ENCODE measurements at regions not wholly inside any gene's neighbourhood (a gene's known extent, or its start where the extent isn't known, plus 50 kb on each side); places are given as distances from the start of the nearest gene placed in this dataset.

- no peak overlapping the region for H3K27ac Mint-ChIP-seq
- DNase-seq (no peak), ATAC-seq (no peak)
- no peak overlapping the region for H3K4me3 Mint-ChIP-seq
- H3K36me3 Mint-ChIP-seq = no peaks in the 10 kb centered on the region
- no peaks in the 10 kb centered on the region for H3K9me3 Mint-ChIP-seq (ENCODE audit: low read depth)
- H3K27me3 Mint-ChIP-seq = no peaks in the 10 kb centered on the region
- H3K4me1 Mint-ChIP-seq = no peaks in the 10 kb centered on the region
- CTCF ChIA-PET = no interaction called here
Observed at GRCh38 chr7:125661-126060, 66.7 kb upstream of the FAM20C start.

DNA sequence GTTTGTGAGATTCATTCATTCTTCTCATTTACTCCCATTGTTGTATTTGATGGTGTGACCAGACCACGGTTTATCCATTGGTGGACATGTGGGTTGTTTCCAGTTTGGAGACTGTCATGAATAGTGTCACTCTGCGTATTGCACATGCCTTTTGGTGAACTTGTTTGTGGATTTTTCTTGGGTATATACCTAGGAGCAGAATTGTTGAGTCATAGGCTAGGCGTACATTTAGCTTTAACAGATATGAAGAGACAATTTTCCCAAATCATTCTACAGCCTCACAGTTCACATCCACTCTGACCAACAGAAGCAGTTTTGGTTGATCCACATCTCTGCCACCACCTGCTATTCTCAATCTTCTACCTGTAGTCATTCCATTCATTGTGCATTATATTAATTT, 66.0 kb upstream of the FAM20C start:
- no peak for DNase-seq
- no peaks in the 10 kb centered on the region for H3K36me3 Mint-ChIP-seq
- ATAC-seq = no peak
- H3K4me3 Mint-ChIP-seq = no peak overlapping the region
- CTCF ChIA-PET = no interaction called here
- H3K9me3 Mint-ChIP-seq (ENCODE audit: low read depth) = no peaks in the 10 kb centered on the region
- H3K27me3 Mint-ChIP-seq = no peaks in the 10 kb centered on the region
- no peaks in the 10 kb centered on the region for H3K4me1 Mint-ChIP-seq
- H3K27ac Mint-ChIP-seq = no peak overlapping the region

GRCh38 chr7:127064-127598, 65.2 kb upstream of the FAM20C start:
- H3K4me1 Mint-ChIP-seq = no peaks in the 10 kb centered on the region
- H3K27me3 Mint-ChIP-seq = no peaks in the 10 kb centered on the region
- H3K4me3 Mint-ChIP-seq = no peak overlapping the region
- H3K27ac Mint-ChIP-seq = no peak overlapping the region
- CTCF ChIA-PET = no interaction called here
- no peaks in the 10 kb centered on the region for H3K36me3 Mint-ChIP-seq
- H3K9me3 Mint-ChIP-seq (ENCODE audit: low read depth) = no peaks in the 10 kb centered on the region
- DNase-seq (no peak), ATAC-seq (no peak)

DNA sequence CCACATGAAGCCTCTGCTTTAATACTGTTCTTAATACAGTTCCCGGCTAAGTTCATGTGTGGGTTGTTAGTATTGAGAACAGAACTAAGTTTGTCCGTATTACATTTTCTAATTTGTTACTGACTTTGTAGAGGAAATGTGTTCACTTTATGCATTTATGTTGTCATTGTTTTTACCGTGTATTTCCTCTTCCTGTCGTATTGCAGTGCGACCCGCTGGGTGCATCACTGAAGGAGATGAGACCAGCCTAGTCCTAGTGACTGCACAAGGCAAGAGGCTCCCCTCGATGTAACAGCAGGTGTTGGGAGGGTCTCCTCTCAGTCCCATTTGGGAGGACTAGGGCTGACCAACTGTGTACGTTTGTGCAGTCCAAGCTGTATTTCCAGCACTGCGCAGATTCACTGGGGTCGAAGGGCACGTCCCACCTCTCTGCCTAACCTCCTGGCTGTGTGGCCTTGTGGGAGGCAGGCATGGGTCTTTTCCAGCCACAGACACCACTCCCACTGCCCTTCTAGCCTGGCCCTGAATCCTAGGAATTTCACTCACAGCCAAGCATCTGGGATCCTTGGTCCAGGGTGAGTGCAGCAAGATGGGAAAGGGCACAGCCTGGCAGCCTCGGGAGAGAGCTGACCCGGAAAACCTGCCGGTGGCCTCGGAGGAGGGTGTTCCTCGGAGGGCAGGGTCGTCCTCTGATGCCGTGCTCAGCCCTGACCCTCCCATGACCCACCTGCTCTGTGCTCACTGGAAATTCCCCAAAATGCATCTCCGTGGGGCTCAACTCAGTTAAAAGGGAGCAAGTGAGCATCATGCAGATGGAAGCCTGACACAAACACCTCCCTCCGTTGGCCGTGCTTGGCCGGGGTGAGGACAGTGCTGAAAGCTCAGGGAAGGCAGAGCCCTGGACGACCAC, 63.9 kb upstream of the FAM20C start:
- DNase-seq (no peak), ATAC-seq (no peak)
- Mint-ChIP-seq H3K27me3 (no peaks in the 10 kb centered on the region), H3K36me3 (no peaks in the 10 kb centered on the region), H3K9me3 (ENCODE audit: low read depth) (no peaks in the 10 kb centered on the region), H3K4me1 (no peaks in the 10 kb centered on the region), H3K4me3 (no peak overlapping the region), H3K27ac (no peak overlapping the region)
- CTCF ChIA-PET = no interaction called here

DNA sequence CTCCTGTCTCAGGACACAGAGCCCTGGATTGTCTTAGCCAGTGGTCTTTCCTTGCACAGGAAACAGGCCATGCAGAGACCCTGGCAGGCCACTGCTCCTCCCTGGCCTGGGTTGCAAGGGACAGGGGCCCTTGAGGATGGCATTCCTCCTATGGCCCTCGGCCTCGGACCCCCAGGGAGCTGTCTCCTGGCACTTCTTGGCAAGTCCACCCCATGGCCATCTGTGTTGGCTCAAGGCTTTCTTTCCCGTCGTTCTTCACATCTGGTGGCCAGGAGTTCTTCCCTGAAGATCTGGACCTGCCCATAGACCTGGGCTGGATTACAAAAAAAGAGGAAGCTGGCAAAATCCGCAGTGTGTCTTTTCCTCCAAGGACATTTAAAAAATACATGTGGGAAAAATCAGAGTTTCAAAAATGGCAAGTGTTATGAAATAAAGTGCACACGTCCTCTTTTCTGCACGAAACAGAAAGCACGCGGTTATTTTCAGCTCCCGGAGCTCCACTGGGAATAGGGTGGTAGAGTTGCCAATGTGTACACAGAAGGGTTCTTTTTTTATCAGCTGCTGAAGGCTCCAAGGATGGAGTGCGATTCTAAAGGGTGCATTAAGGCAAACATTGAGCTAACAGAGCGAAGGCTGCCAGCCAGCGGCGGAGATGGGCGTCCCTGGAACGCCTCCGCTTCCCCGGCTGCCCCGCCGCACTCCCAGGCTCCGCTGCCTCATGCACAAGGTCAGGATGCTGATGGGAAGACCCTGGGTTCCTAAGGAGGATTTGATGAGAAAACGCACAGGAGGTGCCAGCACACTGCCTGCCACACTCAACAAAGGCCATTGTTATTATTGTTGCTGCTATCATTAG, 62.8 kb upstream of the FAM20C start:
- Mint-ChIP-seq H3K9me3 (ENCODE audit: low read depth) (no peaks in the 10 kb centered on the region), H3K27me3 (no peaks in the 10 kb centered on the region), H3K4me3 (no peak overlapping the region), H3K36me3 (no peaks in the 10 kb centered on the region), H3K4me1 (no peaks in the 10 kb centered on the region), H3K27ac (no peak overlapping the region)
- CTCF ChIA-PET = no interaction called here
- ATAC-seq (no peak), DNase-seq (no peak)

- DNase-seq (no peak), ATAC-seq (no peak)
- Mint-ChIP-seq H3K27me3 (no peaks in the 10 kb centered on the region), H3K27ac (no peak overlapping the region), H3K4me3 (no peak overlapping the region), H3K36me3 (no peaks in the 10 kb centered on the region), H3K4me1 (no peaks in the 10 kb centered on the region), H3K9me3 (ENCODE audit: low read depth) (no peaks in the 10 kb centered on the region)
- CTCF ChIA-PET = no interaction called here
Observed at GRCh38 chr7:130222-130572, 62.2 kb upstream of the FAM20C start.

- CTCF ChIA-PET = no interaction called here
- ATAC-seq = no peak
- no peak overlapping the region for H3K4me3 Mint-ChIP-seq
- no peaks in the 10 kb centered on the region for H3K4me1 Mint-ChIP-seq
- H3K27me3 Mint-ChIP-seq = no peaks in the 10 kb centered on the region
- no peak for DNase-seq
- no peaks in the 10 kb centered on the region for H3K9me3 Mint-ChIP-seq (ENCODE audit: low read depth)
- no peak overlapping the region for H3K27ac Mint-ChIP-seq
- H3K36me3 Mint-ChIP-seq = no peaks in the 10 kb centered on the region
Observed at GRCh38 chr7:130875-131780, 61.2 kb upstream of the FAM20C start.

DNA sequence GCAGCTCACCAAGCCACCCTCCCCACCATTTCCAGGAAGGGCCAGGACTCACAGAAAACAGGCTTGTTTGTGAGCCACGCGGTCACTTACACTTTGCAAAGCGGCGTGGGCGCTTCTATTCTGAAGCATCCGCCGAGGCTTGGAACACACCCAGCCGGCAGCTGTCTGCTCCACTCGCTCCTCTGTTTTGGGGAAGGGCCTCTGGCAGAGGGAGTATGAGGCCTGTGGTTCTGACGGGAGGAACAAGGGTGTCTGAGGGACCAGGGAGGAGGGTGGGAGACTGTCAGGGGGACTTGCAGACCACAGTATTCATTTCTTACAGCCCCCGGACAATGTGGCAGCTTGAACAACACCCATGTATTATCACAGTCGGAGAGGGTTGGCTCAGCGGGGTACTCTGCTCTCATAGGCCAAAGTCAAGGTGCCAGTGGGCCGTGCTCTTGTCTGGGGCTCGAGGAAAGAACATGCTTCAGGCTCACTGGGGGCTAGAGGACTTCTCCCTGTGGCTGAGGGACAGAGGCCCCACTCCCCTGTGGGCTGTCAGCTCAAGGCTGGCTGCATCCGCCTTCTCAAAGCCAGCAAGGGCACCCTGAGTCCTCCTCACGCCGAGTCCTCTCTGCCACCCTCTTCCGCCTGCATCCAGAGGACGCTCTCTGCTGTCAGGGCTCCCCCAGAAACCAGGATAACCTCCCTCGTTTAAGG, 60.4 kb upstream of the FAM20C start:
- CTCF ChIA-PET = no interaction called here
- H3K9me3 Mint-ChIP-seq (ENCODE audit: low read depth) = no peaks in the 10 kb centered on the region
- DNase-seq (no peak), ATAC-seq (no peak)
- no peaks in the 10 kb centered on the region for H3K36me3 Mint-ChIP-seq
- H3K27me3 Mint-ChIP-seq = no peaks in the 10 kb centered on the region
- no peaks in the 10 kb centered on the region for H3K4me1 Mint-ChIP-seq
- no peak overlapping the region for H3K4me3 Mint-ChIP-seq
- H3K27ac Mint-ChIP-seq = no peak overlapping the region

DNA sequence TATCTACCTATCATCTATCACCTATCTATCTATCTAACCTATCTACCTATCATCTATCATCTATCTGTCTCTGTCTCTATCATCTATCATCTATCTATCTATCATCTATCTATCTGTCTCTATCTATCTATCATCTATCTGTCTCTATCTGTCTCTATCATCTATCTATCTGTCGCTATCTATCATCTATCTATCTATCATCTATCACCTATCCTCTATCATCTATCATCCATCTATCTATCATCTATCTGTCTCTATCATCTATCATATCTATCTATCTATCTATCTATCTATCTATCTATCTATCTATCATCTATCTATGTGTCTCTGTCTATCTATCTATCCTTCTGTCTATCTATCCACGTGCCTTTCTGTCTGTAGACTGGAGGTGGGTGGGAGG, 59.5 kb upstream of the FAM20C start:
- H3K4me3 Mint-ChIP-seq = no peak overlapping the region
- ATAC-seq = no peak
- H3K36me3 Mint-ChIP-seq = no peaks in the 10 kb centered on the region
- CTCF ChIA-PET = no interaction called here
- no peaks in the 10 kb centered on the region for H3K4me1 Mint-ChIP-seq
- DNase-seq = no peak
- no peaks in the 10 kb centered on the region for H3K27me3 Mint-ChIP-seq
- no peaks in the 10 kb centered on the region for H3K9me3 Mint-ChIP-seq (ENCODE audit: low read depth)
- H3K27ac Mint-ChIP-seq = no peak overlapping the region

- Mint-ChIP-seq H3K9me3 (ENCODE audit: low read depth) (no peaks in the 10 kb centered on the region), H3K36me3 (no peaks in the 10 kb centered on the region), H3K4me3 (no peak overlapping the region), H3K27me3 (no peaks in the 10 kb centered on the region), H3K27ac (no peak overlapping the region), H3K4me1 (no peaks in the 10 kb centered on the region)
- ATAC-seq (no peak), DNase-seq (no peak)
- CTCF ChIA-PET = no interaction called here
Observed at GRCh38 chr7:133470-133869, 58.9 kb upstream of the FAM20C start.

GRCh38 chr7:134029-134428, 58.3 kb upstream of the FAM20C start:
- ATAC-seq = no peak
- no peaks in the 10 kb centered on the region for H3K27me3 Mint-ChIP-seq
- H3K4me3 Mint-ChIP-seq = no peak overlapping the region
- no peak overlapping the region for H3K27ac Mint-ChIP-seq
- no peak for DNase-seq
- no peaks in the 10 kb centered on the region for H3K36me3 Mint-ChIP-seq
- H3K4me1 Mint-ChIP-seq = no peaks in the 10 kb centered on the region
- H3K9me3 Mint-ChIP-seq (ENCODE audit: low read depth) = no peaks in the 10 kb centered on the region
- CTCF ChIA-PET = no interaction called here

DNA sequence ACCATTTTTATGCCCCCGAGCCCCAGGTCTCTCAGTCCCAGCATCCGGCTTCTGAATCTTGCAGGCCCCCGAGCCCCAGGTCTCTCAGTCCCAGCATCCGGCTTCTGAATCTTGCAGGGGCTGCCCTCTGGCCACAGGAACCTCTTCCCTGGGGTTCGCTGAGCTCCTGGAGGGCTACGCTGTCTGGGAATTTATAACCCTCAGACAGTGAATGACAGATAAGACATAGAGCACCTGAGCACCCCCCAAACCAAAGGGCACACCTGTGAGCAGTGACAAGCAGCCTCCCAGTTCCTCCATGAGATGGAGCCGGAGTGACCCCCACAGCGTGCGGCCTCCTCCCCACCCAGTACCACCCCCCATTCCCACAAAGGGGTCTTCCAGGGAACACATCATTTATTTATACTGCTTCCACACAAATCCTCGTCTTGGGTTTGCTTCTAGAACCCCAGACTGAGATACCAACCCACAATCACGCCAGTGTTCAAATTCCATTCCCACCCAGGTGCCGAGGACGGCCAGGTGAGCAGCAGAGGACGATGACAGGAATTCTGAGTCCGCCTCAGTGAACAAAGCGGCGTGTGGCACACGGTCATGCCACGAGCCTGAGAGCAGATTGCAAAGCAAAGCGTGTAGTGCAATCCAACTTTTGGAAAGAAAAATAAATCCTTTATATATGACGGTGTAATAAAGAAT, 57.7 kb upstream of the FAM20C start:
- Mint-ChIP-seq H3K4me3 (no peak overlapping the region), H3K27me3 (no peaks in the 10 kb centered on the region), H3K27ac (no peak overlapping the region), H3K36me3 (no peaks in the 10 kb centered on the region), H3K4me1 (no peaks in the 10 kb centered on the region), H3K9me3 (ENCODE audit: low read depth) (no peaks in the 10 kb centered on the region)
- CTCF ChIA-PET = interaction anchor here (1.4 kb wide), 1 partner anchor 12 kb away, joined by 4 read pairs; no protein-coding TSS in a partner anchor
- ATAC-seq (no peak), DNase-seq (no peak)

Measured in activated CD8-positive, alpha-beta memory T cell treated with anti-CD3 and anti-CD28 coated beads, Interleukin-2, amount 10 ng/mL, durations not matched to agents 7 days and 5 days (primary cell).